ENCODE measurements at regions not wholly inside any gene's neighbourhood (a gene's known extent, or its start where the extent isn't known, plus 50 kb on each side); places are given as distances from the start of the nearest gene placed in this dataset.

DNA sequence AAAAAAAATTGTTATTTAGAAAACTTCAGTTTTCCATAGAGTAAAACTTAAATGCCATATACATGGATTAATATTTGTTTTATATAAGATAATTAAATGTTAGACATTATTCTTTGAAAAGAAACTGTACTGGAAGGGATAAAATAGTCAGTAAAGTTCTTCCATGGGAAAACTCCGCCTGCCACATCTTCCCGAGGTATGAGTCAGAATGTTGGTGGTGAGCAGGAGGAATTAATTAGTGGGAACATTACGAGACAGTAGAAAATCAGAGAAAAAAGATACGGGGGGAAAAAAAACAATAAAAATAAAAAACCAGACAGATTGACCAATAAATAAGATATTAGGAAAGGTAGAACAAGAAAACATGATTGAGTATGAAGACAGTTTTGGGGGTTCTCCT is 930.3 kb upstream of the C9orf72 start:
- Histone ChIP-seq H3K27ac (ENCODE audit: insufficient read depth, low read length) (no peak overlapping the region), H2AFZ (replicated peaks; ENCODE audit: low read length, poor library complexity) (no peak overlapping the region), H3K9ac (ENCODE audit: low read depth, low read length) (no peak overlapping the region), H4K91ac (ENCODE audit: insufficient read depth, low read depth, low read length) (no peak overlapping the region), H3K4me2 (ENCODE audit: low read depth, low read length) (no peak overlapping the region), H2BK120ac (ENCODE audit: low read depth, low read length) (no peak overlapping the region), H3K27me3 (ENCODE audit: control insufficient read depth, insufficient read depth, low read length) (no peaks in the 10 kb centered on the region), H2BK20ac (ENCODE audit: low read depth, low read length) (no peak overlapping the region), H2AK9ac (replicated peaks; ENCODE audit: low read depth, low read length, poor library complexity) (no peak overlapping the region), H3K9me1 (ENCODE audit: insufficient read depth, low read length) (no peaks in the 10 kb centered on the region), H3K79me1 (ENCODE audit: low read depth in 1 of 2, low read length in 2 of 2) (no peaks in the 10 kb centered on the region), H3K14ac (replicated peaks; ENCODE audit: low read depth, low read length) (no peak overlapping the region), H3K4me1 (ENCODE audit: control insufficient read depth, insufficient read depth, low read length) (no peaks in the 10 kb centered on the region), H3K18ac (ENCODE audit: low read depth, low read length) (no peak overlapping the region), H3K4me3 (ENCODE audit: insufficient read depth, low read depth, low read length) (no peak overlapping the region), H2BK5ac (ENCODE audit: low read depth, low read length, poor library complexity, severe bottlenecking) (no peak overlapping the region), H3K36me3 (ENCODE audit: control insufficient read depth, insufficient read depth, low read length) (no peaks in the 10 kb centered on the region), H3K56ac (ENCODE audit: extremely low read depth, insufficient read depth, low read length) (no peak overlapping the region), H3K4ac (ENCODE audit: low read depth, low read length) (no peak overlapping the region), H4K8ac (ENCODE audit: low read depth in 2 of 2, low read length in 2 of 2) (no peak overlapping the region), H4K5ac (ENCODE audit: low read depth, low read length) (no peak overlapping the region), H4K20me1 (ENCODE audit: insufficient read depth, low read length) (no peaks in the 10 kb centered on the region), H3K23ac (ENCODE audit: low read depth, low read length) (no peak overlapping the region), H2AK5ac (ENCODE audit: low read depth, low read length) (no peak overlapping the region), H3K9me3 (ENCODE audit: control insufficient read depth, insufficient read depth, low read length) (no peaks in the 10 kb centered on the region), H2BK15ac (ENCODE audit: low read depth, low read length) (no peak overlapping the region)
- WGBS, 2 experiments (ENCODE audit: extremely low coverage in 2 of 2, insufficient read length in 1 of 2), result no CpG with 5 or more reads among the region's 4 CpGs
- no TSS peak for BruUV-seq (replicated peaks)
- dilution Hi-C loops (cut with HindIII; ENCODE audit: low sequenced_read_pairs, unreplicated experiment) (no loop called here), in situ Hi-C loops (cut with MboI; ENCODE audit: low sequenced_read_pairs) (no loop called here), intact Hi-C loops (cut with micrococcal nuclease) (no loop called here)
- no peak for ATAC-seq (ENCODE audit: low read depth)
- ChIA-PET CTCF (interaction anchor here (0.6 kb wide), 1 partner anchor 836 kb away, joined by 3 read pairs; no protein-coding TSS in a partner anchor), POLR2A (ENCODE audit: unreplicated experiment) (no interaction called here)
- TF ChIP-seq USF2 (IDR thresholded peaks at IDR 0.05; ENCODE audit: low read depth, low read length), result no peak
- no peak for TF ChIP-seq NFE2L2 (IDR thresholded peaks at IDR 0.05; ENCODE audit: low read depth, low read length)
- TF ChIP-seq CTCF (conservative IDR thresholded peaks at IDR 0.05; ENCODE audit: low read depth, low read length), result no peak
- TF ChIP-seq, protein P1, sequence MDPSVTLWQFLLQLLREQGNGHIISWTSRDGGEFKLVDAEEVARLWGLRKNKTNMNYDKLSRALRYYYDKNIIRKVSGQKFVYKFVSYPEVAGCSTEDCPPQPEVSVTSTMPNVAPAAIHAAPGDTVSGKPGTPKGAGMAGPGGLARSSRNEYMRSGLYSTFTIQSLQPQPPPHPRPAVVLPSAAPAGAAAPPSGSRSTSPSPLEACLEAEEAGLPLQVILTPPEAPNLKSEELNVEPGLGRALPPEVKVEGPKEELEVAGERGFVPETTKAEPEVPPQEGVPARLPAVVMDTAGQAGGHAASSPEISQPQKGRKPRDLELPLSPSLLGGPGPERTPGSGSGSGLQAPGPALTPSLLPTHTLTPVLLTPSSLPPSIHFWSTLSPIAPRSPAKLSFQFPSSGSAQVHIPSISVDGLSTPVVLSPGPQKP (IDR thresholded peaks at IDR 0.05; ENCODE audit: borderline replicate concordance, low read depth, low read length), result no peak
- no peak for TF ChIP-seq MAZ (IDR thresholded peaks at IDR 0.05; ENCODE audit: borderline replicate concordance, low read depth, low read length)
- TF ChIP-seq SMC3 (IDR thresholded peaks at IDR 0.05; ENCODE audit: low read depth, low read length), result no peak
- no peak for TF ChIP-seq MAFK (IDR thresholded peaks at IDR 0.05; ENCODE audit: low read depth, low read length)
- no peak for TF ChIP-seq MXI1 (IDR thresholded peaks at IDR 0.05; ENCODE audit: borderline replicate concordance, low read depth, low read length)
- TF ChIP-seq RAD21 (IDR thresholded peaks at IDR 0.05; ENCODE audit: low read length), result no peak
- no peak for TF ChIP-seq RFX5 (IDR thresholded peaks at IDR 0.05; ENCODE audit: low read depth, low read length)
- DNase-seq, result no peak
